HG03159 (cell line): ENCODE measurements at regions not wholly inside any gene's neighbourhood (a gene's known extent, or its start where the extent isn't known, plus 50 kb on each side); places are given as distances from the start of the nearest gene placed in this dataset.

Experiments used
- ATAC-seq: cut with Tn5 transposase; IDR thresholded peaks from one replicate; pipeline ENCODE4 v1.9.1; 2021; ENCODE audit warnings: mild to moderate bottlenecking, moderate library complexity; ENCODE audit not compliant: unreplicated experiment

DNA sequence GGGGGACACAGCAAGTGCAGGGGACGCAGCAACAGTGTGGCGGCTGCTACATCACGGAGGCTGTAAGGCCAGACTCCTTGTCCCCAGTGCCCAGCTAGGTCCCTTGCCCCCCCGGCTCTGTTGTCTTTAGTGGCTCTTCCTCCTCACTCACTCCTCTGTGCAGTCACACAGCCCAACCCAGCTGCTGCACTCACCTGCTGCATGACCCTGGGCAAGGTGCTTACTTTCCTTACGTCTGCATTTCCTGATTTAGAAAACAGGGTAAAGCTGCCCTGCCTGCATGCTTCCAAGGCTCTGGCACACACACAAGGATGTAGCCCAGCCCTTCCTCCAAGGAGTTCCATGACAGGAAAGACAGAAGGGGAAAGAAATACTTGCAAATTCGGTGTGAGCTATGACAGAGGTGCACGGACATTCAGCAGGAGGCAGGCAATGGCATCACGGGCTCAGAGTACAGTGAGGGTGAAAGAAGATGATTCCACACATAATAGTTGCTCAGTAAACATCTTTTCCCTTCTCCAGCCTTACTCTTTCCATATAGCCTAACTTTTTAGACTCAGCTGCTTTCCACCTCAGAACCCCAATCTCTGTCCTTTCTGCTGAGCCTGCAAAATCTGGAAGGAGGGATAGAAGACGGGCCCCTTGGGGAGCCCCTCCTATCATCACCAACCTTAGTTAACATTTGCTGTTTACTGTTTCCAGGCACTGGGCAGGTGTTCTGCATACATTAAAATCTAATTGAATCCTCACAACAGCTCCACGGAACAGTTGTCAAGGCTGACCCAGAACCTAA is 150.9 kb downstream of the MRM1 start:
- ATAC-seq = no peak

DNA sequence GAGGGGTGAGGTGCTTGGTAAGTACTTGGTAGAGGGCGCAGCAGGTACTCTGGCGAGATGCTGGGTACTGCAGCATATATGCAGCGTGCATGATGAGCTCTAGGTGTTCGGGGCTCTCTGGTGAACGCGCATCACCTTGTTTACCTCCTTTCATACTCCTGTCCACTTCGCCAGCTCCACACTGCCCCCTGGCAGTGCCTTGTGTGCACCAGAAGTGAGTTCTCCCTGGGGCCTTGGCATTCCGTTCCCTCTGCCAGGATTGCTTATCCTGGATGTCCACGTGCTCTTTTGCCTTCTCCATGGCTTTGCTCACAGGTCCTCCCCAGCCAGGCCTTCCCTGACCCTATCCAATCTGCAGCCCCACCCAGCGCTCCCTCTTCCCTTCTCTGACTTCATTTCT is 154.2 kb downstream of the MRM1 start:
- ATAC-seq = no peak

DNA sequence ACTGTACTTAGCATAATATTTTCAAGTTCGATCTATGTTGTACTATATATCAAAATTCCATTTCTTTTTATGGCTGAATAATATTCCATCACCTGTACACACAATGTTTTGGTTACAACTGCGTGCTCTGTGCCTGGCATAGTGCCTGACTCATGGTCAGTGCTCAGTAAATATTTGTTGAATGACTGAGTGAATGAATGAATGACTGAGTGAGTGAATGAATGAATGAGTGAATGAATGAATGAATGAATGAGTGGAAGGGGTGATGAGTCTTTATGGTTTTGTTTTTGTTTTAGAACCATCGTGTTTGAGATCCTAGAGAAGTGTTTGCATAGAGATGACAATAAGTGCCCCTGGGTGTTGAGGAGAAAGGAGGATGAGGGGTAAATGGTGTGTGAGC is 155.3 kb downstream of the MRM1 start:
- no peak for ATAC-seq

DNA sequence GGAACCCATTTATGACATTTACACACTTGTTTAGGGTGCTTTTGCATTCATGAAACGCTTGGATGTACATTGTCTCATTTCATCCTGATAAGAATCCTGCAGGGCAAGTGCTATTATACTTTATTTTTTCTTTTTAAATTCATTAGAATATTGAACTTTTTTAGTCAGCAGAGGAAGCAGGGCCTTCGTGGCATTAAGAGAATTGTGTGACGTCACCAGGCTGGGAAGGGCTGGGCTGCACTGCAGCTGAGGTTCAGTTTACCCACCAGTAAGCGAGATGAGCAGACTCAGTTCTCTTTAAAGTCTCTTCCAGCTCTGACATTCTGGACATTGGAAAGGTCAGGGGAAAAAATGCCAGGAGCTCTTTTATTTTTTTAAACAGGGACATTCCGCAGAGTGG is 159.0 kb downstream of the MRM1 start:
- no peak for ATAC-seq

DNA sequence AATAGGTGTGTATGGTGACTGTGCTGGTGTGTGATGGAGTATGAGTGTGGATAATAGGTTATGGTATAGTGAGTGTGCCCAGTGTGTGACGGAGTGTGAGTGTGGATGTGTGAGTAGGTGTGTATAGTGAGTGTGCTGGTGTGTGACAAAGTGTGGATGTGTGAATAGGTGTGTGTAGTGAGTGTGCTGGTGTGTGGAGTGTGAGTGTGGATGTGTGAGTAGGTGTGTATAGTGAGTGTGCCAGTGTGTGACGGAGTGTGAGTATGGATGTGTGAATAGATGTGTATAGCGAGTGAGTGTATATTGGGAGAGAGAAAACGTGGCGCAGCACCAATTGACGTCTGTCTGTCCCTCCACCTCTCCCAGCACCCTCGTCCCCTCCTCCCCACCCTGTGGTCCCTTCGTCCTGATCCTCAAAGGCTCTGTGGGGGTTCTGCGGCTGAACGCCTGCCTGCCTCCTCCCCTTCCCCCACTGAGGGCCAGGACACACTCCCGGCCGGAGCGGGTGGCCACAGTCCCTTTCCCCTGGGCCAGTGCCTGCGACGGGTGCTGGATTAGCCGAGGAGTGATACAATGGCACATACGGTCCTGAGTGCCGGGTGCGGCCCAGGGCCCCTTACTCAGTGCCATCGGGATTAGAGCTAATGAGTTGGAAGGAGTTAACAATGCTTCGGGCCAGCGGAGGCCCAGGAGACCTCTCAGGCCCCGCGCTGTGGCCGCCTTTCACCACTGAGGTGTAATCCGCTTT is 160.0 kb downstream of the MRM1 start:
- no peak for ATAC-seq

DNA sequence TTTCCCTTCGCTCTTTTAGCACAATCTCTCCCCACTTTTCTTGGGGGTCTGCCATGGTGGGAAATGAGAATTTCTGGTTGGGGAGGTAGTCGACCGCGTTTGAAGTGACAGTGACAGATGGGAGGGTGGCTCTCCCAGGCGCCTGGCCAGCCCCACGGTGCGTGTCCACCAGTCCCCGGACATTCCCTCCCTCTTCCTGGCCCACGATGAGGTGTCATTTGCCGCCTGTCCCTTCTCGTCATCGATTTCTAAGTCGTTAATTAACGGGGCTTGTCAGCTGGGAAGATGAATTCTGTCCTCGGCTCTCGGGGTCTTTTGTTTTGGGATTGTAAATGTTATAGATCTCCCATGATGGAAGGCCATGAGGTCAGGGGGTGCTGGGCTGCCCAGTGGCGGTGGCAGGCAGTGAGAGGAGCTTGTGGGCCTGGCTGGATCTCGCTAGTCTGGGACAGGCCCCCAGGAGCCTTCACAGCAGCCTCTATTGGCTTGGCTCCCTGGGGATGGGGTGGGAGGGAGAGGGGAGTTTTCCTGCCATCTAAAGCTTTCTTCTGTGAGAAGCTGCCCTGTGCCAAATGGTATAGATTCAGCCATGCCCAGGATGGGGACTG is 164.2 kb downstream of the MRM1 start:
- no peak for ATAC-seq

DNA sequence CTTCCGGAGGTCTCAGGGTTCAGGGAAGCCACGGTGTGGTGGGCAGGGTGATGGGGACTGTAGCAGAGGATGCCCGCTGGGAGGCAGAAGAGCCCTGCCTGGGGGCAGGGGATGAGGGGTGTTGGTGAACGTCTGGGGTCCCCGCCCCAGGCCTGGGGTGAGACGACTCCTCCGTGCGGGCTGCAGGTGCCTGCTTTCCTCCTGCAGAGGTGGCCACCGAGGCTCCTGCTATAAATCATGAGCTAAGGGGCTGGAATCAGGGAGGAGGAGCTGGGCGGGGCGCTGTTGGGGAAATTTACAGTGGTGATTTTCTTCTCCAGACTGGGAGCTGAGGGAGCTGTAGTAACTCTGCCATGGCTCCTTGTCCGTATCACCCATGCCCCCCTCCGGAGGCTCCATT is 167.0 kb downstream of the MRM1 start:
- no peak for ATAC-seq

DNA sequence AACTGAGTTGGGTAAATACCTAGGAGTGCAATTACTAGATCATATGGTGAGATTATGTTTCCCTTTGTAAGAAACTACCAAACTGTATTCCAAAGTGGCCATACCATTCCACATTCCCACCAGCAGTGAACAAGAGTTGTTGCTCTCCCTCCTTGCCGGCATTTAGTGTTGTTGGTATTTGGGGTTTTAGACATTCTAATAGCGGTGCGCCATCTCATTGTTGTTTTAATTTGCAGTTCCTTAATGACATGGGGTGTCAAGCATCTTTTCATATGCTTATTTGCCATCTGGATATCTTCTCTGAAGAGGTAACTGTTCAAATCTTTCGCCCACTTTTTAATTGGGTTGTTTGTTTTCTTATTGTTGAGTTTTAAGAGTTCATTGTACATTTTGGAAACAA is 164.2 kb upstream of the LHX1 start:
- ATAC-seq = no peak

DNA sequence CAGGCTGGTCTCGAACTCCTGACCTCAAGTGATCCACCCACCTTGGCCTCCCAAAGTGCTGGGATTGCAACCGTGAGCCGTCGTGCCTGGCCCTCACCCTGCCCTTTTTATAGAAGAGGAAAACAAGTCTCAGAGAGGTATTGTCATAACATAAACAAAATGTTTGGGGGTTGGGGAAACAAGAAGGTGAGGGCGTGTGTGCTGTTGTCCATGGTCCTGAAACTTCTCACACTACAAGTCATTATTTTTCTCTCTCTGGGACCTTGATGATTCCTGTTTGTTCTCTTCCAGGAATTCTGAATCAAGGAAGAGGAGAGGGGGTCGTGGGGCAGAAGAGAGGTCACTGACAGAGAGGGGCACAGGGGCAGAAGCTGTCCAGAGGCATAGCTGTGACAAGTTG is 160.2 kb upstream of the LHX1 start:
- no peak for ATAC-seq

DNA sequence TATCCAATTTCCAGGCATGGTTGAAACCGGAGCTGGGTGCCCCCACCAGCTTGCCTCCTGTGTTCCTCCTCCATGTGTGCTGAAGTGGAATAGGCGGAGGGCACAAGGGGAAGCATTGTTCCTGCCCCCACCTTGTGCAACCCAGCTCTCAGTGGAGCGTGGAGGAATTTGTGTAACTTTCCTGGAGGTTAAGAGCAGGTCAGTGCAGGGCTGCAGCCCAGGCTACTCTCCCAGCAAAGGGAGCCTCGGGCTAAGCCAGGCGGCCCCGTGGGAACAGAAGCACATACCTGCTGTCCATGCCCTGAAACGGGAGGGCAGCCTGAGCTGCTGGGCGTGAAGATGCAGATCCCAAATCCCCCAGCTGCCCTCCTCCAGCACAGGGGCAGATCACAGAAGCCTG is 158.8 kb upstream of the LHX1 start:
- no peak for ATAC-seq

DNA sequence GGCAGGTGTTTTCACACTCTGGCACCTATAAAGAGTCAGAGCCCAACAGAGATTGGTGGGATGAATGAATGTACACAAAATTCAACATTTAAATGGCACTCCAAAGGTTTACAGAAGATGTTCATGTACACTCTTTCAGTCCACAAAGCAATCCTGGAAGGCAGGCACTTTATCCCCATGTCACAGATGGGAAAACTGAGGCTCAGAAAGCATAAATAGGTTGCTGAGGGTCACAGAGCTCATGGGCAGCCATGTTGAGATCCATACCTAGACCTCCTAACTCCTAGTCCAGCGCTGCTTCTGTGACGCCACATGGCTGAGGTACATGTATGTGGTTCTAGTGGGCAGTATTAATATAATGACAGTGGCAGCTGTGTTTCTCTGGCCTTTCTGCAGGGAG is 157.7 kb upstream of the LHX1 start:
- no peak for ATAC-seq

DNA sequence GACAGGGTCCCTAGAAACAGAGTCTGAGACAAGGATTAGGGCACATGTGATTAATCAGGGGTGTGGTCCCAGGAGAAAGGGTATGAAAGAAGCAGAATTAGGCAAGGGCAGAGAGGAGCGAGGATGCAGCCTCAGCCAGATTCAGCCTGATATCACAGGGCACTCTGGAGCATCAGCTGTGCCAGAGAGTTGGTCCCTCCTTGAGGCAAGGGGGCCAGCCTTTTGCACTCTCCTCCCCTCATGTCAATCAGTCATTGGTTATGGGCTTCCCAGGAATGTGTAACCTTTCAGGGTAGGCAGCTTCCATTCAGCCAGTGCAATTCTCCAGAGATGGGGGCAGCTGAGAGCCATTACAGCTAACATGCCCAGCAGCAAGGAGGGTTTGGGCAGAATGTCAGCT is 152.6 kb upstream of the LHX1 start:
- ATAC-seq = no peak

DNA sequence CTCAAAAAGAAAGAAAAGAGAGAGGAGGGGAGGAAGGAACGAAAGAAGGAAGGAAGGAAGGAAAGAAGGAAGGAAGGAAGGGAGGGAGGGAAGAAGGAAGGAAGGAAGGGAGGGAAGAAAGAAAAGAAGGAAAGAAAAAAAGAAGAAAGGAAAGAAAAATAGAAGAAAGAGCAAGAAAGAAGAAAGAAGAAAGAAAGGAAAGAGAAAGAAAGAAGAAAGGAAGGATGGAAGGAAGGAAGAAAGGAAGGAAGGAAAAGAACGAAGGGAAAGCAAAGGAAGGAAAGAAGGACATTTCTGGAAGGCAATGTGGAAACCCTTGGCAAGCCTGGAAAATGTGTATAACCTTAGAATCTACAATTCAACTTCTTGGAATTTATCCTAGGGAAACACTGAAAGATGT is 150.4 kb upstream of the LHX1 start:
- ATAC-seq = no peak

DNA sequence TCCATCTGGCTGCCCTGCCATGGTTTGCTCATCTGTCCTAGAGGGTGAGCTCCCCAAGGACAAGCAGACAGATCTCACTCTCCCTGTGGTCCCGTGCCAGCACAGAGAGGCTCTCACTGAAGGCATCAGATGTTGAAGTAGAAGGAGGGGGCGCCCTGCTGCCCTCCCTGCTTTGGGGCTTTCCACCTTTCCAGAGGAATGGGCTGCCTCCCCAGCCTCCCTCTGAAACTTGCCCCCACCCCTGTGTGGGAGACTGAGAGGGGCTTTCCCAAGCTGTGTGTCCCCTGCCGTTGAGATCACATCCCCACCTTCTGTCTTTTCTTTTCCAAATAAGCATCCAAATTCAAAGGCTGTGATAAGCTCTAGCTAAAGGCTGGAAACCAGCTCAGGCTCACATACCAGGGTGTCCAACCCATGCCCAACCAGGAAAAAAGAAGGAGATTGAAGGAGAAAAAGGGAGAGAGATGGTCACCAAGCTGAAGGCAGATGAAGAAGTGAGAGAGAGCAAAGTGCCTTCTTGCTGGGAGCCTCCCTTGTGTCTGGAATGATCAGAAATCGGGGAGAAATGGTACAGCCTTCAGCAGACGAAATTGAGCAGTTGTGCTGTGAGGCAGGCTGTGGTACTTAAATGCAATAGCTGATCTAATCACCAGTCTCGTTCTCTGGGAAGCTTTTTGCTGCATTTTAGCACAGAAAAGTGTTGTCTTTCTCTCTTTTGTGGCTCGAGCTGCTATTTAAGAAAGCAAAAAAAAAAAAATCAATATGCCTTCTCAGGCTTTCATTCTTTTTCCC is 145.9 kb upstream of the LHX1 start:
- no peak for ATAC-seq

DNA sequence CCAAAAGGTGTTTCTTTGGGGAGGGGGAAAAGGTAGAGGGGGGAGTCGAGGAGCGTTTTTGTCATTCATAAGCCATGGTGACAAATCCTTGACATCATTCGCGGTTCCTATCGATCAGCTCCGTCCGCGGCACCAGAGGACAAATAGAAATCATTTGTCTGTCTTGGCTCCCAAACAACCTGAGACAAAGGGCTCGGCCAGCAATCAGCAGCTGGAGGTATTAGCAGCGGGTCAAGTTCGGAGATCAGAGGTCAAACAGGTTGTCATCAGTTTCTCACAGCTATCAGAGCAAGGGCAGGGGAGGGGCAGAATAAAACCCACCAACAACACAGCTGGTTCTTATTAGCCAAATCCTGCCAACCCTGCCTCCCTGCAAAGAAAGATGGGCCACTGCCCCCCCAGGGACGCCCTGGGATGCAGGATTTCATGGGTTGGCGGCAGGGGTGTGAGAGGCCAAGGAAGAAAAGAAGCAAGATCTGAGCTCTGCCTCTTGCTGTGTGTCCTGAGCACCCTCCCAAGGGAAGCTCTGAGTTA is 145.3 kb upstream of the LHX1 start:
- ATAC-seq = no peak

DNA sequence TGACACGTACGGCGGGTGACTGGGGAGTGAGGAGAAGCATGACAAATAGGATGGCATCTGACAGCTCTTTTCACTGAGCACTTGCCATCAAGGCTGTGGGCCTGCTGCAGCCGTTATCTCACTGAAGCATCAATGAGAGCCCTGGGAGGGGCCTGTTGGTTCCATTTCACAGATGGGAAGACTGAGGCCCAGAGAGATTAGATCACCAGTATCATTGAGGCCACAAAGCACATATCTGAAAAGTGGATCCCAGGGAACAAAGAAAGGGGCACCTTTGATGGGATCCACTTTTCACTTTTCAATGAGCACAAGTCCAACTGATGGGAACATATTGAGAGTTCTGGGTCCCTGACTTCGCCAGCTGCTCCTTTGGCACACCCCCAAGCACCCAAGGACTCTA is 144.4 kb upstream of the LHX1 start:
- ATAC-seq = no peak

DNA sequence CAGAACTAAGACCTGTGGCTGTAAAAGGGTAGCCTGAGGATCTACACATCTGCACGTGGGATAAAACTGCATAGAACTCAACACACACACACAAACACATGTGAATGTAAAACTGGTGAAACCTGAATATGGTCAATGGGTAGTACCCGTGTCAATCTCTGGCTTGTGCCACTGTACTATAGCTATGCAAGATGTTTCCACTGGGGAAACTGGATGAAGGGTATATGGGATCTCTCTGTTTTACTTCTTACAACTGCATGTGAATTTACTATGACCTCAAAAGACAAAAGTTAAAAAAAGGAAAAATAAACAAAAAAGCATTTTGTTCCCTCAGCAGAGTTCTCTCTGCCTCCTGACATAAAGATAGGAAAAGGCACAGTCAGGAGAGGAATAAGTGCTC is 143.3 kb upstream of the LHX1 start:
- ATAC-seq = no peak

DNA sequence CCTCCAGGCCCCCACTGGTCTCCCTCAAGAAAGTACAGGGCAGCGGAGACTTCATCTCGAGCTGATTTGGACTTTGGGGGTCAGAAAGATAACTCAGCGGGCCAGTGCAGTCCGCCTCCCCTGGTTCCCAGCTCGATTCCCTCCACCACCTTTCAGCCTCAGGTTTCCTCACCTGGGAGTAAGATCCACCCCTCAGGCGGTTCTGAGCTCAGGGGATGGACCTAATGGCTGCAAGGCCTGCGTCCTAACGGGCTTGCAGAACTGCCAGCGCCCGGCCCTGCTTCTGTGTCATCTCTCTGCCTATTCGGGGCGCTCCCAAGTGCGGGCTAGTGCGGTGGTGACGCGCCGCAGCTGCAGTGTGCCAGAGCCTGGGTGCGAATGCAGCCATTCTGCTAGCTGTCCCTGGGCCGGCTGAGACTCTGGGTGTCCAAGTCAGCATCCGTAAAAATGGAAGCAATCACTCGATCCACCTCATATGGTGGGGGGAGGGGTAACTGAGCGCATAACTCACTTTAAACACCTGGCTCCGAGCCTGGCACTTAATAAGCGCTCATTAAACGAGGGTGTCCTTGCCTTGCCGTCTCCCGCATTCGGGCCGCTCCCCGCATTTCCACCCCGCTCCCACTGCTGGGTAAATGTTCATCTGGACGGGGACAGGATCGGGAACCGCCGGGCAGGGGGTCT is 129.6 kb upstream of the LHX1 start:
- no peak for ATAC-seq

DNA sequence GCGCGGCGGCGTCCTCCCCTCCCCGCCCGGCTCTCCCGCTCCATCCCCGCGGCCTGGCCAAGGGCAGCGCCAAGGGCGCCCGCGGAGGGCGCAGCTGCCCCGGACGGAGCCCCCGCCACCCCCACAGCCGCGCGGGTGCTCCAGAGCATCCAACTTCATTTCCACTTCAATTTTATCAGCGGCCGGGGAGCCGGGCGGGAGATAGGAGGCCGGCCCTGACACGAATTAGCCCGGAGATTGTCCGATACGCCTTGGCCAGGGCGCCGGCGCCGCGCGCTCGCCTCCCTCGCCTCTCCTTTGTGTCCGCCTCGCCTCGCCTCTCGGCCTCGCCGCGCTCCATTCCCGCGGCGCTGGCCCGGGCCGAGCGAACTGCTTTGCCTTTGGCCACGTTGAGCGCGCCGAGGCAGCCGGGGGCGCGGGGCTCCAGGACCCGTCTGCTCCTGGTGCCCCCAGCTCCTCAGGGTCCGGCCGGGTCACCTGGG is 129.1 kb upstream of the LHX1 start:
- no peak for ATAC-seq

DNA sequence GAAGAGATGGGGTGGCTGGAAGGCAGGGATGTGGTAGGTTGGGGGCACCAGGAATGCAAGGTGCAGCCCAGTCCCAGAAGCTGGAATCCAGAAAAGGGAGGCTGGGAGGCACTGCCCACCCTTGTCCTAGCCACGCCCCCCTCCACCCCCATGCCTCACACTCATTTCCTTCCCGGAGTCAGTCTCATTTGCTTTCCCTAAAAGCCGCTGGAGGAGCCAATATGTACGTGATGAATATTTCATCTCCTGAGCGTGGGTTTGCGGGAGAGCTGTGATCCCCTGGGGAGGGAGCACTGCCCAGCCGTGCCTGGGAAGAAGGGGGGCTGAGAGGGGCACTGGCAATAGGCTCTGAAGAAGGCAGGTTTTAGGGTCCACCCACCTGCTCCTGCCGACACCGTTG is 124.5 kb upstream of the LHX1 start:
- ATAC-seq = no peak
